ENCODE measurements at regions not wholly inside any gene's neighbourhood (a gene's known extent, or its start where the extent isn't known, plus 50 kb on each side); places are given as distances from the start of the nearest gene placed in this dataset.
"Not testable (repeated sequence)": the region's sequence is repeated elsewhere in the genome, so short reads cannot be mapped to it uniquely, and the experiment has no call there.

- no peak for DNase-seq (ENCODE audit: low read depth in 4 of 4, low spot score in 3 of 4)
Observed at GRCh38 chr12:3366451-3367110, 124.4 kb upstream of the PRMT8 start.

GRCh38 chr12:3367750-3368444 lies 123.1 kb upstream of the PRMT8 start:
- no peak for DNase-seq (ENCODE audit: low read depth in 4 of 4, low spot score in 3 of 4)

GRCh38 chr12:3371018-3371417 lies 120.0 kb upstream of the PRMT8 start:
- no peak for DNase-seq (ENCODE audit: low read depth in 4 of 4, low spot score in 3 of 4)

GRCh38 chr12:3375326-3375725 lies 115.7 kb upstream of the PRMT8 start:
- DNase-seq (ENCODE audit: low read depth in 4 of 4, low spot score in 3 of 4): no peak

- no peak for DNase-seq (ENCODE audit: low read depth in 4 of 4, low spot score in 3 of 4)
Observed at GRCh38 chr12:3376779-3377455, 114.1 kb upstream of the PRMT8 start.

GRCh38 chr12:3378655-3379054 lies 112.3 kb upstream of the PRMT8 start:
- no peak for DNase-seq (ENCODE audit: low read depth in 4 of 4, low spot score in 3 of 4)

- no peak for DNase-seq (ENCODE audit: low read depth in 4 of 4, low spot score in 3 of 4)
Observed at GRCh38 chr12:3379079-3379478, 111.9 kb upstream of the PRMT8 start.

- no peak for DNase-seq (ENCODE audit: low read depth in 4 of 4, low spot score in 3 of 4)
Observed at GRCh38 chr12:3380200-3381043, 110.6 kb upstream of the PRMT8 start.

- DNase-seq (ENCODE audit: low read depth in 4 of 4, low spot score in 3 of 4): no peak
Observed at GRCh38 chr12:3381059-3382047, 109.7 kb upstream of the PRMT8 start.

- no peak for DNase-seq (ENCODE audit: low read depth in 4 of 4, low spot score in 3 of 4)
Observed at GRCh38 chr12:3389986-3390385, 101.0 kb upstream of the PRMT8 start.

GRCh38 chr12:3397596-3397995 lies 93.4 kb upstream of the PRMT8 start:
- not testable (repeated sequence) for DNase-seq (ENCODE audit: low read depth in 4 of 4, low spot score in 3 of 4)

- no peak for DNase-seq (ENCODE audit: low read depth in 4 of 4, low spot score in 3 of 4)
Observed at GRCh38 chr12:3398196-3398789, 92.7 kb upstream of the PRMT8 start.

GRCh38 chr12:3405821-3406220 lies 85.2 kb upstream of the PRMT8 start:
- DNase-seq (ENCODE audit: low read depth in 4 of 4, low spot score in 3 of 4): no peak

- no peak for DNase-seq (ENCODE audit: low read depth in 4 of 4, low spot score in 3 of 4)
Observed at GRCh38 chr12:3407723-3408122, 83.3 kb upstream of the PRMT8 start.

- no peak for DNase-seq (ENCODE audit: low read depth in 4 of 4, low spot score in 3 of 4)
Observed at GRCh38 chr12:3409662-3410061, 81.3 kb upstream of the PRMT8 start.

- no peak for DNase-seq (ENCODE audit: low read depth in 4 of 4, low spot score in 3 of 4)
Observed at GRCh38 chr12:3416159-3416558, 74.8 kb upstream of the PRMT8 start.

- DNase-seq (ENCODE audit: low read depth in 4 of 4, low spot score in 3 of 4): no peak
Observed at GRCh38 chr12:3416670-3417069, 74.3 kb upstream of the PRMT8 start.

GRCh38 chr12:3417113-3417512 lies 73.9 kb upstream of the PRMT8 start:
- DNase-seq (ENCODE audit: low read depth in 4 of 4, low spot score in 3 of 4): no peak

- no peak for DNase-seq (ENCODE audit: low read depth in 4 of 4, low spot score in 3 of 4)
Observed at GRCh38 chr12:3417937-3418462, 73.0 kb upstream of the PRMT8 start.
